ENCODE measurements at regions not wholly inside any gene's neighbourhood (a gene's known extent, or its start where the extent isn't known, plus 50 kb on each side); places are given as distances from the start of the nearest gene placed in this dataset.

DNA sequence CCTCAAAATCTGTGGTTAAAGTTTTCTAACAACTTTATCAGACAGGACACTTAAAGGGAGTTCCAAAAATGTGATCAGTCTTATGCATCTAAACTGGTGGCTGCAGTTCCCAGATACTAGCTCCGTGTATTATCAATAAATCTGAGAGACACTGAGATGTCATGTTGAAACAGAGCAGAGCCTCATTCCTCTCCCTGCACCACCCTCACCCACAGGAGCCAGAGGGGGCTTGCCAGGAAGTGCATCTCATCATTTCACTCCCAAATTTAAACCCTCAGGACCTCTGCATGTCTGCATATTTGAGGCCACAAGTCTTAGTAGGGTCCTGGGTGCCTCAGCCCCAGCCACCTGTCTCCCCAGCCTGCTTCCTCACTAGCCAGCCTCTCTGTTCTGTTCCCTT lies 167.4 kb upstream of the NTM start:
- TF ChIP-seq, protein P1, sequence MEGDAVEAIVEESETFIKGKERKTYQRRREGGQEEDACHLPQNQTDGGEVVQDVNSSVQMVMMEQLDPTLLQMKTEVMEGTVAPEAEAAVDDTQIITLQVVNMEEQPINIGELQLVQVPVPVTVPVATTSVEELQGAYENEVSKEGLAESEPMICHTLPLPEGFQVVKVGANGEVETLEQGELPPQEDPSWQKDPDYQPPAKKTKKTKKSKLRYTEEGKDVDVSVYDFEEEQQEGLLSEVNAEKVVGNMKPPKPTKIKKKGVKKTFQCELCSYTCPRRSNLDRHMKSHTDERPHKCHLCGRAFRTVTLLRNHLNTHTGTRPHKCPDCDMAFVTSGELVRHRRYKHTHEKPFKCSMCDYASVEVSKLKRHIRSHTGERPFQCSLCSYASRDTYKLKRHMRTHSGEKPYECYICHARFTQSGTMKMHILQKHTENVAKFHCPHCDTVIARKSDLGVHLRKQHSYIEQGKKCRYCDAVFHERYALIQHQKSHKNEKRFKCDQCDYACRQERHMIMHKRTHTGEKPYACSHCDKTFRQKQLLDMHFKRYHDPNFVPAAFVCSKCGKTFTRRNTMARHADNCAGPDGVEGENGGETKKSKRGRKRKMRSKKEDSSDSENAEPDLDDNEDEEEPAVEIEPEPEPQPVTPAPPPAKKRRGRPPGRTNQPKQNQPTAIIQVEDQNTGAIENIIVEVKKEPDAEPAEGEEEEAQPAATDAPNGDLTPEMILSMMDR (IDR thresholded peaks at IDR 0.05; ENCODE audit: insufficient read depth, low read length, poor library complexity, severe bottlenecking): no peak
- no peak overlapping the region for H3K4me3 ChIP-seq (replicated peaks; ENCODE audit: low read depth, low read length)
- H3K27me3 ChIP-seq (replicated peaks; ENCODE audit: control insufficient read depth, insufficient read depth, low read length): no peaks in the 10 kb centered on the region; the same call in none of the 2 replicates
- DNase-seq (ENCODE audit: extremely low read depth, insufficient read length): no peak
- H3K36me3 ChIP-seq (ENCODE audit: control insufficient read depth, insufficient read depth, low read length): no peaks in the 10 kb centered on the region

DNA sequence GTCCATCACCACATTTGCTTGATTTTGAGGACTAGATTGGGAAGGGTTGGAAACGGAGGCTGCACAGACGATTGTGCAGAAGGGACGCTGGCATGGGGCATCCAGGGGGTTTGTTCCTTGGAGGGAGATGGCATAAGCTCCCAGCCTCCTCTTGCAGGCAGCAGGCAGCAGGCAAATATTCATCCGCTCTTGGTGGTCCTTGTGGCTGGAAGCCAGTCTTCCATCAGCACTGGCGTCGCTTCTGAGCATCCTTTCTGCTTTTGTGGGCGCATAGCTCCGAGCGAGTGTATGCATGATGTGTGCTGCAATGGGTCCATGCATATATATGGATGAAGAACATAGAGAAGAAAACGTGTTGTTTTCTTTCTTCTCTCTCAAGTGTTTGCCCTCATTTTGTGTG lies 166.1 kb upstream of the NTM start:
- H3K4me3 ChIP-seq (replicated peaks; ENCODE audit: low read depth, low read length): no peak overlapping the region
- H3K36me3 ChIP-seq (ENCODE audit: control insufficient read depth, insufficient read depth, low read length): no peaks in the 10 kb centered on the region
- TF ChIP-seq, protein P1 (IDR thresholded peaks at IDR 0.05; ENCODE audit: insufficient read depth, low read length, poor library complexity, severe bottlenecking): no peak
- H3K27me3 ChIP-seq (replicated peaks; ENCODE audit: control insufficient read depth, insufficient read depth, low read length): no peaks in the 10 kb centered on the region; the same call in 1 of the 2 replicates
- no peak for DNase-seq (ENCODE audit: extremely low read depth, insufficient read length)

DNA sequence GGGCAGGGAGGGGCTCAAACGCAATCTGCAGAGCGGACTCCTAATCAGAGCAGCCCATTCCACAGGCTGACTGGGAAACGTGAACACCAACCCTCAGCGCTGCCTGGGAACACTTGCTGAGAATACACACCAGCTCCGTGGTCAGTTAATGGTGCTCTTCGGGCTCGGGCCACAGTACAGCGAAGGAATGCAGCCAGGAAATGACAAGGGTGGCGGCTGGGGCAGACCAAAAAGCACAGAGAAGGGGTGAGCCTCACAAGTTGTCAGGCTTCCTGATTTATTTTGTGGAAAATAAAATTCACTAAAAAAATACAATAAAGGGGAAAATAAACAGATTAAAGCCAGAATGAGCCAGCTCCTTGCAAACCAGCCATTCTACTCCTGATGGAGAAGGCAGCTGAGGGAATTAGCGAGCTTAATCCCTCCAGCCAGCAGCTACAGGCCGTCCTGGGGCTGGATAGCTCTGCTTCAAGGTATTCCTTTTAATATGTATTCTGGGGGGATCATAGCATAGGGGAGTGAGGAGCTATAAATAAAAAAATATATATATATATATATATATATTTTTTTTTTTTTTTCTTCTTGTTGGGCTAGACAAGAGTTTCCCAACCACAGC lies 165.5 kb upstream of the NTM start:
- no peak for DNase-seq (ENCODE audit: extremely low read depth, insufficient read length)
- Histone ChIP-seq H3K27me3 (replicated peaks; ENCODE audit: control insufficient read depth, insufficient read depth, low read length) (no peaks in the 10 kb centered on the region; the same call in 1 of the 2 replicates), H3K4me3 (replicated peaks; ENCODE audit: low read depth, low read length) (no peak overlapping the region), H3K36me3 (ENCODE audit: control insufficient read depth, insufficient read depth, low read length) (no peaks in the 10 kb centered on the region)
- TF ChIP-seq, protein P1 (IDR thresholded peaks at IDR 0.05; ENCODE audit: insufficient read depth, low read length, poor library complexity, severe bottlenecking): no peak

DNA sequence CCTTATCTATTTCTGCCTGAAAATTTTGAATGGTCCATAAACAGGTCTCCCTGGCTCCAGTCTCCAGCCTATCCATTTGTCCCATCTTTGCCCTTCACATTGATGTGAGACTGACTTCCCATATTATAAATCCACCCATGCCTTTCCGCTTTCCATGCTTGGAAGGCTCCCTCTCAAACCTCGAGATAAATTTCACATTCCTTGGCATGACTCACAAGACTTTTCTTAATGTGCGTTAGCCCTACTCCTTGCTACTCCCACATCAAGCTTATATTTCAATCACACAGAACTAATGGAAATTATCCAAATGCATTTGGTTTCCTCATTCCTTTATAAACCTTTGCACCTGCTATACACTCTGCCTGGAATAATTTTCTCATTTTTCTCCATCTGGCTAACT lies 163.7 kb upstream of the NTM start:
- TF ChIP-seq, protein P1 (IDR thresholded peaks at IDR 0.05; ENCODE audit: insufficient read depth, low read length, poor library complexity, severe bottlenecking): no peak
- no peaks in the 10 kb centered on the region; the same call in 1 of the 2 replicates for H3K27me3 ChIP-seq (replicated peaks; ENCODE audit: control insufficient read depth, insufficient read depth, low read length)
- no peak for DNase-seq (ENCODE audit: extremely low read depth, insufficient read length)
- no peaks in the 10 kb centered on the region for H3K36me3 ChIP-seq (ENCODE audit: control insufficient read depth, insufficient read depth, low read length)
- no peak overlapping the region for H3K4me3 ChIP-seq (replicated peaks; ENCODE audit: low read depth, low read length)

DNA sequence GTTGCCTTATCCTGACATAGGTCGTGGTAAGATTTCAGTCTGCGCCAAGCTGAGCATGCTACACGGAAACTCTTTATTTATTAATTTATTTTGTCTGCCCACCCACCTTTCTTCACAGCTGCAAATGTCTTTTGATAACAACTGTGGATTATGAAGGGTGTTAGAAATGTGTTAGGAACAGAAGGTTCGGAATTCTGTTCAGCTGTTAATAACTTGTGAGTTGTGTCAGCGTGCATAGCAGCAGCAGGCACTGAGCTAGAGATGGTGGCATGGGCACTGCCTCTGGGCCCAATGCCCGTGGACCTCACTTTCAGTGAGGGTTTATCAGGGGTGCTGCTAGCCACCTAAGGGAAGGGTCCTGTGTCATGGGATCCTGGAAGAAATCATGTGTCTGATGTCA lies 162.5 kb upstream of the NTM start:
- Histone ChIP-seq H3K27me3 (replicated peaks; ENCODE audit: control insufficient read depth, insufficient read depth, low read length) (no peaks in the 10 kb centered on the region; the same call in 1 of the 2 replicates), H3K36me3 (ENCODE audit: control insufficient read depth, insufficient read depth, low read length) (no peaks in the 10 kb centered on the region), H3K4me3 (replicated peaks; ENCODE audit: low read depth, low read length) (no peak overlapping the region)
- DNase-seq (ENCODE audit: extremely low read depth, insufficient read length): no peak
- TF ChIP-seq, protein P1 (IDR thresholded peaks at IDR 0.05; ENCODE audit: insufficient read depth, low read length, poor library complexity, severe bottlenecking): no peak

All from GM06990 (cell line).